ENCODE measurements at regions not wholly inside any gene's neighbourhood (a gene's known extent, or its start where the extent isn't known, plus 50 kb on each side); places are given as distances from the start of the nearest gene placed in this dataset.

GRCh38 chr1:234931404-234931973, 197.1 kb downstream of the TOMM20 start:
- DNase-seq, result no peak

GRCh38 chr1:234929369-234929768, 199.3 kb downstream of the TOMM20 start:
- no peak for DNase-seq

GRCh38 chr1:234928642-234929041, 200.0 kb downstream of the TOMM20 start:
- DNase-seq, result no peak

GRCh38 chr1:234927971-234928640, 200.5 kb downstream of the TOMM20 start:
- no peak for DNase-seq

GRCh38 chr1:234927312-234927970, 201.2 kb downstream of the TOMM20 start:
- no peak for DNase-seq

GRCh38 chr1:234926559-234927311, 201.9 kb downstream of the TOMM20 start:
- DNase-seq, result no peak

GRCh38 chr1:234926264-234926558, 202.4 kb downstream of the TOMM20 start:
- DNase-seq, result no peak

- no peak for DNase-seq
Measured at GRCh38 chr1:234925440-234926263, 203.0 kb downstream of the TOMM20 start.

GRCh38 chr1:234924450-234925355, 203.9 kb downstream of the TOMM20 start:
- no peak for DNase-seq

- DNase-seq, result no peak
Measured at GRCh38 chr1:234923626-234924025, 205.0 kb downstream of the TOMM20 start.

GRCh38 chr1:234922987-234923386, 205.7 kb downstream of the TOMM20 start:
- DNase-seq, result no peak

- no peak for DNase-seq
Measured at GRCh38 chr1:234921266-234922062, 207.2 kb downstream of the TOMM20 start.

- DNase-seq, result no peak
Measured at GRCh38 chr1:234920843-234921140, 207.8 kb downstream of the TOMM20 start.

GRCh38 chr1:234920136-234920842, 208.3 kb downstream of the TOMM20 start:
- no peak for DNase-seq

- no peak for DNase-seq
Measured at GRCh38 chr1:234918961-234919761, 209.5 kb downstream of the TOMM20 start.

GRCh38 chr1:234918181-234918841, 210.3 kb downstream of the TOMM20 start:
- peak; percentile 74 for DNase-seq

GRCh38 chr1:234917495-234918180, 211.0 kb downstream of the TOMM20 start:
- no peak for DNase-seq

GRCh38 chr1:234916840-234917239, 211.8 kb downstream of the TOMM20 start:
- no peak for DNase-seq
